ENCODE measurements at regions not wholly inside any gene's neighbourhood (a gene's known extent, or its start where the extent isn't known, plus 50 kb on each side); places are given as distances from the start of the nearest gene placed in this dataset.

- ATAC-seq (ENCODE audit: insufficient read depth, low read depth) (no peak), DNase-seq (no peak)
- Histone ChIP-seq H3K4me1 (ENCODE audit: insufficient read depth, low read length) (peaks cover 8% of the 10 kb centered on the region), H3K27me3 (ENCODE audit: insufficient read depth, low read length, poor library complexity) (no peaks in the 10 kb centered on the region), H4K20me1 (ENCODE audit: insufficient read depth, low read length) (no peaks in the 10 kb centered on the region), H3K4me2 (ENCODE audit: insufficient read depth, low read length) (no peak overlapping the region), H3K79me2 (ENCODE audit: insufficient read depth, low read length) (no peaks in the 10 kb centered on the region), H2AFZ (ENCODE audit: low read depth, low read length) (no peak overlapping the region), H3K9ac (ENCODE audit: low read depth, low read length) (no peak overlapping the region), H3K27ac (ENCODE audit: low read length) (no peak overlapping the region), H3K4me3 (ENCODE audit: low read depth in 1 of 2, low read length in 2 of 2) (no peak overlapping the region), H3K36me3 (ENCODE audit: insufficient read depth, low read length) (no peaks in the 10 kb centered on the region), H3K9me3 (ENCODE audit: insufficient read depth, low read length, severe bottlenecking) (peaks cover 2% of the 10 kb centered on the region)
- no peak for TF ChIP-seq CTCF (IDR thresholded peaks at IDR 0.05; ENCODE audit: borderline replicate concordance, extremely low read depth, low read length, poor library complexity, severe bottlenecking)
Observed at GRCh38 chr6:137434640-137435039, 59.6 kb downstream of the OLIG3 start.

- H2AFZ ChIP-seq (ENCODE audit: low read depth, low read length), result no peak overlapping the region
- H4K20me1 ChIP-seq (ENCODE audit: insufficient read depth, low read length), result no peaks in the 10 kb centered on the region
- H3K9me3 ChIP-seq (ENCODE audit: insufficient read depth, low read length, severe bottlenecking), result no peaks in the 10 kb centered on the region
- no peak overlapping the region for H3K27ac ChIP-seq (ENCODE audit: low read length)
- H3K36me3 ChIP-seq (ENCODE audit: insufficient read depth, low read length), result no peaks in the 10 kb centered on the region
- no peaks in the 10 kb centered on the region for H3K79me2 ChIP-seq (ENCODE audit: insufficient read depth, low read length)
- no peak overlapping the region for H3K4me2 ChIP-seq (ENCODE audit: insufficient read depth, low read length)
- peaks cover 8% of the 10 kb centered on the region for H3K4me1 ChIP-seq (ENCODE audit: insufficient read depth, low read length)
- no peak overlapping the region for H3K4me3 ChIP-seq (ENCODE audit: low read depth in 1 of 2, low read length in 2 of 2)
- DNase-seq, result no peak
- no peaks in the 10 kb centered on the region for H3K27me3 ChIP-seq (ENCODE audit: insufficient read depth, low read length, poor library complexity)
- TF ChIP-seq CTCF (IDR thresholded peaks at IDR 0.05; ENCODE audit: borderline replicate concordance, extremely low read depth, low read length, poor library complexity, severe bottlenecking), result no peak
- no peak for TF ChIP-seq EZH2 (IDR thresholded peaks at IDR 0.05; ENCODE audit: borderline replicate concordance, low read depth, low read length, severe bottlenecking)
- H3K9ac ChIP-seq (ENCODE audit: low read depth, low read length), result no peak overlapping the region
- ATAC-seq (ENCODE audit: insufficient read depth, low read depth), result peak; percentile 71; the same call in 2 of the 3 replicates
Observed at GRCh38 chr6:137432054-137432611, 62.1 kb downstream of the OLIG3 start.

GRCh38 chr6:137430954-137431353 is 63.2 kb downstream of the OLIG3 start:
- no peaks in the 10 kb centered on the region for H3K79me2 ChIP-seq (ENCODE audit: insufficient read depth, low read length)
- H3K4me2 ChIP-seq (ENCODE audit: insufficient read depth, low read length), result no peak overlapping the region
- TF ChIP-seq EZH2 (IDR thresholded peaks at IDR 0.05; ENCODE audit: borderline replicate concordance, low read depth, low read length, severe bottlenecking) (no peak), CTCF (IDR thresholded peaks at IDR 0.05; ENCODE audit: borderline replicate concordance, extremely low read depth, low read length, poor library complexity, severe bottlenecking) (no peak)
- H2AFZ ChIP-seq (ENCODE audit: low read depth, low read length), result no peak overlapping the region
- no peaks in the 10 kb centered on the region for H3K9me3 ChIP-seq (ENCODE audit: insufficient read depth, low read length, severe bottlenecking)
- DNase-seq (no peak), ATAC-seq (ENCODE audit: insufficient read depth, low read depth) (no peak)
- no peak overlapping the region for H3K4me3 ChIP-seq (ENCODE audit: low read depth in 1 of 2, low read length in 2 of 2)
- no peak overlapping the region for H3K27ac ChIP-seq (ENCODE audit: low read length)
- no peaks in the 10 kb centered on the region for H4K20me1 ChIP-seq (ENCODE audit: insufficient read depth, low read length)
- H3K27me3 ChIP-seq (ENCODE audit: insufficient read depth, low read length, poor library complexity), result no peaks in the 10 kb centered on the region
- peaks cover 15% of the 10 kb centered on the region for H3K4me1 ChIP-seq (ENCODE audit: insufficient read depth, low read length)
- no peak overlapping the region for H3K9ac ChIP-seq (ENCODE audit: low read depth, low read length)
- no peaks in the 10 kb centered on the region for H3K36me3 ChIP-seq (ENCODE audit: insufficient read depth, low read length)

All from DND-41 (cell line).